ENCODE measurements at regions not wholly inside any gene's neighbourhood (a gene's known extent, or its start where the extent isn't known, plus 50 kb on each side); places are given as distances from the start of the nearest gene placed in this dataset.

GRCh38 chr4:89486673-89487072 lies 179.1 kb upstream of the GPRIN3 start:
- TF ChIP-seq CTCF (IDR thresholded peaks at IDR 0.05) (no peak), POLR2A (IDR thresholded peaks at IDR 0.05) (no peak)
